Activated CD8-positive, alpha-beta memory T cell treated with anti-CD3 and anti-CD28 coated beads for 24 hours (primary cell): ENCODE measurements at regions not wholly inside any gene's neighbourhood (a gene's known extent, or its start where the extent isn't known, plus 50 kb on each side); places are given as distances from the start of the nearest gene placed in this dataset.

Experiments used
- DNase-seq: peaks from one replicate; pipeline ENCODE4 v3.0.0-alpha.2; 2020

- no peak for DNase-seq
These were observed 378.5 kb upstream of the CAMK1G start for GRCh38 chr1:209205039-209205438.

DNA sequence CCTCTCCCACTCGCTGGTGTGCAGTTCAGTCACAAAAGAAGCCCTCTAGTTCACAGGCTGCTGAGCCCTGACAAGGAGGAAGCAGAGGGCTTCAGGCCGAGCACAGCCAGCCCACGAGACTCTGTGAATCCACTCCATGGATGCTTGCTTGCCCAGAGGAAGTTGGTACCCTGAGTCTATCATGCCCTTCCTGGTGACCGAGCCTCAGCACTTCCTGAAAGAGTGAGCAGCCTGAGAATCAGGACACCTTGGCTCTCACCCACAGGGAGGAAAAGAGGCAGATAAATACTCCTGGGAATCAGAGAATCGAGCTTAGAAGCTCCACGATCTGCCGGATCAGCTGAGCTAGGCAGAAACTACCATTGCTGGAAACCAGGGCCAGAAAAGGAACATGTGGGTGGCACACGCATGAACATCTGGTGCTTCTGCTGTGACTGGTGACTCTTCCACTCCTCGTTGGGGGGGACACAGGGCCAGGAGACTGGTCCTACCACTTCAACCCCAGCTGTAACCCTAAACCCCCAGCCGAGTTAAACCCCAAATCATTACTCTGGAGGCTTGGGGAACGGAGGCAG, 376.3 kb upstream of the CAMK1G start:
- no peak for DNase-seq

- DNase-seq = peak; percentile 65
These were observed 375.7 kb upstream of the CAMK1G start for GRCh38 chr1:209207701-209208286.

DNA sequence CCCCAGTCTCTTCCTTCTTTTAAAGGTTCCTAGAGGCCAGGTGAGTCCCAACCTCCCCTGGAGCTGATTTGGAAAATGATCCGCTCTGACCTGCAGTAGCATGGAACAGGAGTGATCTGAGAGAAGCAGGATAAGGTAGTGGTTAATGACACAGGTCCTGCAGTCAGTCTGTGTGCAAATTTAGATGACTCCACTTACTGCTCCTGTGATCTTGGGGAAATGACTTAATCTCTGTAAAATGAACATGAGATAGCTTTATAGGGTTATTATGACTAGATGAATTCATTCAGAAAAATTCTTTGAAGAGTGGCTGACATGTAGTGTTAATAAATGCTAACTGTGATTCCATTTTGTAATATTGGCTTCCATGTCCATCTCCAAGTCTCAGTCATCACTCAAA, 374.9 kb upstream of the CAMK1G start:
- DNase-seq = no peak

DNA sequence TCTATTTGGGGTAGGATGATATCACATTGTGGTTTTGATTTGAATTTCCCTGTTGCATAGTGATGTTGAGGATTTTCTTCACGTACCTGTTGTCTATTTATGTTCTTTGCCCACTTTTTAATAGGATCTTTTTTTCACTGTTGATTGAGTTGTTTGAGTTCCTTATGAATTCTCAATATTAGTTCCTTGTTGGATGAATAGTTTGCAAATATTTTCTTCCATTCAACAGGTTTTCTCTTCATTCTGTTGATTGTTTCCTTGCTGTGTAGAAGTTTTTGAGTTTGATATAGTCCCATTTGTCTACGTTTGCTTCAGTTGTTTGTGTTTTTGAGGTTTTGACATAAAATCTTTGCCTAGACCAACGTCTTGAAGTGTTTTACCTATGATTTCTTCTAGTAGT, 369.5 kb upstream of the CAMK1G start:
- no peak for DNase-seq

DNA sequence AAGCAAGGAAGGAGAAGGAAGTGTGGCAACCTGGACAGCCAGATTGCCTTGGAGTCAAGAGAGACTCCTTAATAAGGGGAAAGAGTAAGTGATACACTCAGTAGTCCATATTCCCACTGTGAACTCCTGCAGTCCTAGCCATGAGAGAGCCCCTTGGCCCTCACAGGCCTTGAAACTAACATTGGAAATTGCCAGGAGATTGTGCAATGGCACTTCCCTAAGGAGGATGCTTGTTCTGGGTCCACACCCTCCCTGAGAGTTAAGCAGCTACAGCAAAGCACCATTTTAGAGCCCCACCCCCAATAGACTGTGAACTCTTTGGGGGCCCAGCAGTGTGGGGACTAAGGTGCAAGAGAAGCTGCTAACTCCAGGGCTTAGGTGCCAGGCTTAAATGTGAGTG, 367.7 kb upstream of the CAMK1G start:
- no peak for DNase-seq

GRCh38 chr1:209218113-209218512, 365.4 kb upstream of the CAMK1G start:
- no peak for DNase-seq

DNA sequence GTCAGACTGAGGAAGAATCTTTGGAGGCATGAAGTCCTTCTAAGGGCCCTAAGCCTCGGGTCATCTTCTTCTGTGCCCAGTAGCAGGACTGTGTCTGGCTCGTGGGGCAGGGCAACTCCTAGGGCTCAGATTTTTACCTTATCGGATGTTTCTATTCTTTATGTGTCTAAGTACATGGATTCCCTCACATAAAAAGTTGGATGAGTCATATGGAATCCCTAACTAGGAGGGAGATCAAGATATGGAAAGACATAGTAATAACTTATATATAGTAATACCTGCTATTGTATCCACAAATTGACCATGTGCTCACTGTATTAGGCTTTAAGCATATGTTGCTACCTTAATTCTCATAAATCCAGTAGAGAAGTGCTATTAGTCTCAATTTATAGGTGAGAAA, 364.5 kb upstream of the CAMK1G start:
- DNase-seq = no peak

DNA sequence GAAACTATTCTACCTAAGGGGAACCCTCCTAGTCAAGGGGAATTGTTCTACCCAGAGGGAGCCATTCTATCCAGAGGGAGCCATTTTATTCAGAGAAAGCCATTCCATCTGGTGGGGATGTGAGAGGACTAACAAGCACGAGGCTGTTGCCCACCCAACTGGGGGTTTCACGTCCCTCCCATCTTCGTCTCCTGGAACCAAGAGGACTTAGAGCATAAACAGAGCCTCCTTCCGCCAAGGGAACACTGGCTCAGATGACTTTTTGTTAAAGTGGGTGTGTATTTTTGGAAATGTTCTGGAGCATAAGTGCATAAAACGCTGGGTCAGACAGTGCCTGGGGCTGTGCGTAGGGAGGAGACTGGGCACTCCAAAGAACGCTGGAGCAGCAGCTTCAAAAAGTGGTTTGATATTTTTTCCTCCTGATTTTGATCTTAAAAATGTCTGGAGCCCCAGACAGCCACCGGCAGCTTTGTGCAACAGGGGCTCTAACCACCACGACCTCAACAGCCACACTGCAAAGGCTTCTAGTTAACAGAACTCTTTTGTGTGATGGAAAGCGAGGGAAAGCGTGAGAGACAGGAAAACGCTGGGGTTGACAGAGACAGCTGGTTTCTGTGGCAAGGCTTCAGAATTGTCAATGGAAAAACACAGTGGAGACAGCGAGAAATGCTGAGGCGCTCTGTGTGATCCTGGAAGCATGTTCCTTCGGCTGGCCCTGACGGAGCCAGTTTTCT, 363.6 kb upstream of the CAMK1G start:
- DNase-seq = no peak

GRCh38 chr1:209222826-209223225, 360.7 kb upstream of the CAMK1G start:
- DNase-seq = no peak

GRCh38 chr1:209223791-209224190, 359.7 kb upstream of the CAMK1G start:
- DNase-seq = no peak

DNA sequence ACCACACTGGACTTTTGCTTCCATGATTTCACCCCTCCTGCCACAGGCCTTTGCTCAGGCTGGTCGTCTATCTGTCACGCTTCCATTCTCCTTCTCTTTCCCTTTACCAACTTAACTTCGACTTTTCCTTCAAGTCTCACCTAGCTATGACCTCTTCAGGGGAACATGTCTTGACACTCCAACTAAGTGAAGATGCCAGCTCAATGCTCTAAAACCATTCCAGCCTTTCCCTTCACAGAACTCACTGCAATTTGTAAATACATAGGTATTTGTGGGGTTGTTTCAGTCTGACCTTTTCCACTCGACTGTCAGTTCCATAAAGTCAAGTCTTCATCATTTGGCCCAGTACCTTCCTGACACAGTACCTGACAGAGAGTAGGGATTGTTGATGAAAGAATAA, 358.6 kb upstream of the CAMK1G start:
- DNase-seq = no peak

- DNase-seq = no peak
These were observed 356.3 kb upstream of the CAMK1G start for GRCh38 chr1:209227171-209227570.

- no peak for DNase-seq
These were observed 355.6 kb upstream of the CAMK1G start for GRCh38 chr1:209227941-209228340.

GRCh38 chr1:209229494-209230061, 353.9 kb upstream of the CAMK1G start:
- no peak for DNase-seq

GRCh38 chr1:209230314-209230713, 353.2 kb upstream of the CAMK1G start:
- no peak for DNase-seq

GRCh38 chr1:209231476-209232156, 351.9 kb upstream of the CAMK1G start:
- DNase-seq = no peak

GRCh38 chr1:209232197-209232596, 351.3 kb upstream of the CAMK1G start:
- no peak for DNase-seq

DNA sequence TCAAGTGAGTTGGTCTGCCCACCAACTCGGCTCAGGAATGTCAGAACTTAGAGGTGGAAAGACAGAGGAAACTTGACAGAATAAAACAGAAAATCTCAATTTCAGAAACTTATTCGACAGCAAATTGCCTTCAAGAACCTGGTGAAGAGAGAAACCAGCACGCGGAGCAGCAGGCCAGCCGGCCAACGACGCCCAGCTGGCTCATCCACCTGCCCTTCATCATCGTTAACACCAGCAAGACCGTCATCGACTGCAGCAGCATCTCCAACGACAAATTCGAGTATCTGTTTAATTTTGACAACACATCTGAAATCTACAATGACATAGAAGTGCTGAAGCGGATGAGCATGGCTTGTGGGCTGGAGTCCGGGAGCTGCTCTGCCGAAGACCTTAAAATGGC, 350.8 kb upstream of the CAMK1G start:
- no peak for DNase-seq

- no peak for DNase-seq
These were observed 348.3 kb upstream of the CAMK1G start for GRCh38 chr1:209235166-209235565.

- no peak for DNase-seq
These were observed 345.2 kb upstream of the CAMK1G start for GRCh38 chr1:209238356-209238755.

GRCh38 chr1:209240351-209240750, 343.2 kb upstream of the CAMK1G start:
- no peak for DNase-seq

- DNase-seq = no peak
These were observed 342.0 kb upstream of the CAMK1G start for GRCh38 chr1:209241487-209241886.
